Activated T-cell treated with anti-CD3 and anti-CD28 coated beads for 4 hours (primary cell): ENCODE measurements at regions not wholly inside any gene's neighbourhood (a gene's known extent, or its start where the extent isn't known, plus 50 kb on each side); places are given as distances from the start of the nearest gene placed in this dataset.
A peak's percentile ranks its signal among the peaks of the same experiment; 100 is the strongest.

Source experiments
- DNase-seq: peaks from one replicate; pipeline ENCODE4 v3.0.0-alpha.2; 2020

DNA sequence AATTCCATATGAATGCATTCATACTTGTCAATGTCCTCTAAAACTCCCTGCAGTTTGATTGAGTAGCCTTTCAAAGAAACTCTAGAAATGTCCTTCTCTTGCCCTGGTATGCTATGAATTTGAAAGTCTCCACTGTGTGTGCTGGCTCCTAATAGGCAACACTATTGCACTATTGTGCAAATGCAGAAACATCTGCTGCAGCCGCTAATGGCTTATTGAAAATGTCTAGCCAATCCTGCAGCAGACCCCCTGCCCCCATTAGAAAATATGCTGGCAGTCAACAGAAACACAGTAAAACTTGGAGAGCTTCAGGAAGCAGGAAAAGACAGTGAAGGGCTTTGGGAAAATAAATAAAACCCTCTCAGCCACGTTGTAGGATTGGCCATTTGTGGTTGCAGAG, 87.3 kb upstream of the GRAMD2B start:
- no peak for DNase-seq

DNA sequence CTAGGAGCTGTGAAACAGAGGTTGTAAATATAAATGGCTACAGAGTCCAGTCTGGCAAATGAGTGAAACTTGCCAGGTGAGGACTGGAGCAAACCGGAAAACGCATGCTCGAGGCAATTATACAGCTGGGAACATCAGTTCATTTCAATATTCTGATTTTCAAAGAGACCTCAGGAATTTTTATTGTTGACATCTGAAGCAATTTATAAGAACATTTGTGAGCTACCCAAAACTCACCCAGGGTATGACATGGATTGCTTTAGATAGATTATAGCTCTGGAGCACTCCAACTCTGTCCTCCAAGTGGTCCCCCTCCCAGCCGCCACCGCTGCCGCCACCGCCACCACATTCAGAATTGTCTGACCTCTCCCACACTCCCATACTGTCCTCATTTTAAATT, 84.6 kb upstream of the GRAMD2B start:
- no peak for DNase-seq

DNA sequence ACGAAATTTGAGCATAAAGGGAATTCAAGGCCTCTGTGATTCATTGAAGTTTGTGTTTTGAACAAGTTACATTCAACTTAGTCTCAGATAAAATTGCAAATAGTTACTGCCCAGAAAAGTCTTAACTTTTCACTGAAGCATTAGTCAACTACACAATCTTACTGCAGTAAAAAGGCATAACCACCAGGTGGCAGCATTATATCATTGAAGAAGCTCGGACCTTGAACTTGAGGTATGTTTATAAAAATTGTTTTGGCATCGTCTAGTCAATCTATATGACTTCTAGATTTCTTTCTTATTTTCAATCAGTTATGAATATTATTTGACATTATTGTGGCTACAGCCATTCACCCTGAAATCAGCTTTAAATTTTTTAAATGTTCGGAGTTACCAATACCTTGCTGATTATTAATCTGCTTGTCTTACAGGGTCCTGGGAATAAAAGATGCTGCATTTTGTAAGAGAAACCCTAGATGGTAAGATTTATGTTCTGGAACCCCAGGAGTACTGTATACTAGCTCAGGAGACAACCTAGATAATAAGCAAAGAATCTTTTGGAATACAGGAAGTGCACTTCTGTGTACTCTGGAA, 83.9 kb upstream of the GRAMD2B start:
- DNase-seq: peak; percentile 50

DNA sequence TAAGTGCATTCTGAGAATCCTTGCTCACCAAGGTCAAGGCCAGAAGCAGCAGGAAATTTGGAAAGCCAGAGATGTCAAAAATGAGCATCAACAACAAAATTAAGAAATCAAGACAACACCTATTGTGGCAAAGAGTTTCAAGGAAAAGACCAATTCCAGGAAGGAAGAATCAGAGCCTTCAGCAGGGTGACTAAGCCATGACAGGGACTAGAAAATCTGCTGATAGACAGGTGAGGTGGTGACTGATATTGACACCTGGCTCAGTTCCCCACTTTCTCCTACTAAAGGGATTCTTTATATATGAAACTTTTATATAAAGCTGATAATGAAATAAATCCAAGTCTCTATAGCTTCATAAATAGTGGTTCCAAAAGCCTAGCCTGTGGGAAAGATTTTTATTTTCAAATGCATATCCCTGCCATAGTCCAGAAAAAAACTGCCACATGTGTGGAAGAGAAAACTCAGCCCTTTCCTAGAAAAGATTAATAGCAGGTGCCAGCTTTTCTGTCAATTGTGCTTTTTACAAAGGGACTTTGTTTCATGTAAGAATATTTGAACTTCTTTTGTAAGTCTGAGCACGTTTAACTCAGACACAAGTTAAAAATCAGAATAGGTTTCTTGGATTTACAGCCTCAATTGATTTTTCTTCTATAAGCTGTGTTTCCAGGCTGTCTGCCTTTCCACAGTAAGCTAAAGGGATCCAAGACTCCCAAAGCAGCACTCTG, 81.1 kb upstream of the GRAMD2B start:
- no peak for DNase-seq

DNA sequence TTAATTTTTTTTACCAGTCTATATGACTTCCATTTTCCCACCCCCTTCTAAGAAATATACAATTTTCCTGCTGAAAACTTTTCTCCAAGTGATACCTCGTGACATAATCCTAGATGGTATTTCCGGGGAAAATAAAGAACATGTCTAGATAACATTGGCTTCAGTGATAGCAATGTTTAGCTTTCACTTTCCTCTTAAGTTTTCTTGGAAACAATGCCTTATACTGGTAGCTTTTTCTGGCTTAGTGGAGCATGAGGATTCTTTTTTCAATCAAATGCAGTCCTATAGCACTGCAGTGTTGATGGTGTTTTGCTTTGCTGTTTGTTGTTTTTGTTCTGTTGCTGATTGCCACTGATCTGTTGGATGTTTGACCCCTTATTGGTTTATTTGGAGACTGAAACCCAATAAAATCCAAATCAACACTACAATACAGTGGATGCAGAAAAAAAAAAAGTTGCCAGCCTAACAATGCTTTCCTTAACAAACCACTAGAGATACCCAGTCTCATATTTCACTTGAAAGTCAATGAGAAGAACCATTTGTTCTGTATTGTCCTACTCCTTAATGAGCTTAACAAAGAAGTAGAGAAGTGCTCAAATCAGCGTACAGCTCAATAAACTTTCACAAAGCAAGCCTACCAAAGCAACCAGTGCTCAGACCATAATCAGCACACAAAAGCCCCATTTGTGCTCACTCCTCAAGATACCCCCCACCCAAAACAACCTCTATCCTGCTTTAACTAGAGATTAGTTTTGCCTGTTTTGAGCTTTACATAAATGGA, 74.2 kb upstream of the GRAMD2B start:
- DNase-seq: no peak

DNA sequence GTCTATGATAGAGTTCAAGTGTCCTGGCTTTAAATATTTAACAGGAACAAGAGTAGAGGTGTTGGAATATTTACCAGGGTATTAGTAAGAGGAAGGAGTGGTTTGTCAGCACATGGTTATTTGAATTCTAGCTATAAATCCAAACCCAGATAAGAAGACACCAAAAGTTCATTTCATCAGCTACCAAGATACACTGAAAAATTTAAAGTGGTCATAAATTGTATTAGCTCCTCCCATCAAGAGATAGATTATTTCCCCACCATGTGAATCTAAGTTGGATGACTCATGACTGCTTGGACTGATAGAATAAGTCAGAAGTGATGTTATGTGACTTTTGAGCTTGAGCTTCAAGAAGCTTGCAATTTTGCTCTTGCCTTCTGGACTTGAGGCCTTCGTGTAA, 72.1 kb upstream of the GRAMD2B start:
- no peak for DNase-seq

DNA sequence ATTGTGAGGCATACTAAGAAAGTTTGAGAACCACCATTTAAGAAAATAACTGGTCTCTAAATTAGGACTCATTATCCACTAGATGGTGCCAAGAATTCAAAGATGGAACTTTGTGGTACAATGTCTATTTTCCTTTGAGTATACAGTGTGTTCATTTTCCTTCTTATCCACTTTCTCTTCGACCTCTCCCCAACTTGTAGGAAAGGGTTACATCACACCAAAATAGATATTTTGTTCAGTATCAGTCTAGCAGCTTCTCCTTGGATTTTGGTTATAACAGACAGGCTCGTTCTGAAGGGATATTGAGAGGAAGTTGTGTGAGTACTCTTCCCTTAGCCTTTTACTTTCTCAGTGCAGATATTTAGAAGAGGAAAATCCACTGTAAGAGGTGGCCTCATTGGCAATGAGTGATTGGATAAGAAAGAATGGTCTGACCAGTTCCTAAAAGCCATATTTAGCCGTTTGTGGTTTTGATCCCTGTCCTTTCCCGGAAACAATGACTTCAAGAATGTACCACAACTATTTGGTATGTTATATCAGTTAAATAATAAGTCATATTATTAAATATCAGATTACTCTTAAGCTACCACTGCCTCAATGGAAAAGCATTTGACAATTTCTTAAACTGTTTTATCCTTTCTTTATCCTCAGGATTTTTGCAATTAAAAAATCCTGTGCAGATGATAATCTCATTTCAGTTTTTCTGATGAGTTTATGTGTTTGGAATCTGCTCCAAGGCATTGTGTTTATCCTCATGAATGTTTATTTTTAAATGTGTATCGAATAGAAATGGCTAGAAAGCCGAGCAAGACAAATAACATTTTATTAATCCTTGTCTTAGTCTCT, 69.0 kb upstream of the GRAMD2B start:
- DNase-seq: no peak

DNA sequence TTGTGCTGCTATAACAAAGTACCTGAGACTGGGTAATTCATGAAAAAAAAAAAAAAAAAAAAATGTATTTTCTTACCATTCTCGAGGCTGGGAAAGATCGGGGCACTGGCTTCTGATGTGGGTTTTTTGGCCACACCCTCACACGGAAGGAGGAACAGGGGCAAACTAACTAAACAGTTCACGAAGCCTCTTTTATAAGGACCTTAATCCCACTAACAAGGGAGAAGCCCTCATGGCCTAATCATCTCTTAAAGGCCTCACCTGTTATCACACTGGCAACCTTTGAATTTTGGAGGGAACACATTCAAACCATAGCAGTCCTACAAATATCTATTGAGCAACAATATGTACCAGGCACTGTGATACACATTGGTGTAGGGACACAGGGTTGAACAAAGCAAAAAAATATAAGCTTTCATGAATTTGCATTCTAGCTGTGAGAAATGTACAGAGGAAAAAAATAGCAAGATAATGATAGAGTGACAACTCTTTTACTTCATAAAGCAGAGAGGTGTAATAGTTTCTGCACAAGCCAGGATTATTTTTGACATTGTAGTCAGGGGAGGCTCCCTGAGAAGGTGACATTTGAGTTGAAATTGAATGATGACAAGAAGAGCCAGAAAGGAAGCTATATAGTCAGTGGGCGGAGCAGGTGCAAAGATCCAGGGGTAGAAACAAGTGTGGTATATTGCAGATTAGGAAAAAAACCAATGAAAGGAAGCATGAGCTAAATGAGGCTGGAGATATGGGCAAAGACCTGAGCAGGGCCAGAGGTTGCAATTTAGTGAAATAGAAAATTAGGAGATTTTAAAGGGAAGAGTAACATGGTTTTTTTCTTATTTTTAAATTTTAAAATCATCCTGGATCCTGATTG, 68.1 kb upstream of the GRAMD2B start:
- no peak for DNase-seq

DNA sequence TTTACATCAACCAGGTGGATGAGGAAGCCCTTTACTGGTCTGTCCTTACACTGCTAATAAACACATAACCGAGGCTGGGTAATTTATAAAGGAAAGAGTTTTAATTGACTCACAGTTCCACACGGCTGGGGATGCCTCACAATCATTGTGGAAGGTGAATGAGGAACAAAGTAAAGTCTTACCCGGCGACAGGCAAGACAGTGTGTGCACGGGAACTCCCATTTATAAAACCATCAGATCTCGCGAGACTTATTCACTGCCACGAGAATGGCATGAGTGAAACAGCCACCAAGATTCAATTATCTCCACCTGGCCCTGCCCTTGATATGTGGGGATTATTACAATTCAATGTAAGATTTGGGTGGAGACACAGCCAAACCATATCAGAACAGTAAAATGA, 67.3 kb upstream of the GRAMD2B start:
- DNase-seq: no peak

DNA sequence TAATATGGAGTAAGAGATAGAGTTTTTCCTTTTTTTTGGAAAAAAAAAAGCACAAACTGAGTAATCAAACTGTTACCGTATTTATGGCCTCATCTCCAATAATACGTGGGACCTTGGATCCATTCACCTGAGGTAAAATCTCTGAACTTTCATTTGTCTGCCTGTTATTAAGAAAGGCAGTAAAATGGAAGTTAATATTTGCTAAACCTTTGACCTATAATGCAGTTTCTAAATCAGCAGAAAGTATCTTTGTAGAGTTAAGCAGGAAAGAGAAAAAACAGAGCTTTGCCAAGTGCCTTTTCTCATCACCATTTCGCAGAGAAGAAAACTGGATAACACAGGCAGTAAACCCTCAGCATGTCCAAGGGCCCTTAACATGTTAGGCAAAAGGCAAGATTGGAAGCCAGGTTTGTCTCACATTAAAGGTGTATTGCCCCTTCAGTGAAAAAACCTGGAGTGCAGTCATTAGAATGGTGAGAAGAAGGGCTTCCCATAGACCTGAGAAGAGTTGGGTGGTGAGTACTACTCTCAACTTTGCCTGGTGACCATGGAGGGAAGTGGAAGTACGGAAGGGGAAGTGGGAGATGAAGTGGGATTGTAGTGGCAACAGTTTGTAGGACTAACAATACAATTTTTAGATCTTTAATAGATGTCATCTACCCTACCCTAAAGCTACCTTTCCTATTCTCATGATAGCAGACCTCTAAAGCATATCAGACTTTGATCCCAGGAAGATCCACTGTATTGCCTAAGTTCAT, 65.4 kb upstream of the GRAMD2B start:
- no peak for DNase-seq

DNA sequence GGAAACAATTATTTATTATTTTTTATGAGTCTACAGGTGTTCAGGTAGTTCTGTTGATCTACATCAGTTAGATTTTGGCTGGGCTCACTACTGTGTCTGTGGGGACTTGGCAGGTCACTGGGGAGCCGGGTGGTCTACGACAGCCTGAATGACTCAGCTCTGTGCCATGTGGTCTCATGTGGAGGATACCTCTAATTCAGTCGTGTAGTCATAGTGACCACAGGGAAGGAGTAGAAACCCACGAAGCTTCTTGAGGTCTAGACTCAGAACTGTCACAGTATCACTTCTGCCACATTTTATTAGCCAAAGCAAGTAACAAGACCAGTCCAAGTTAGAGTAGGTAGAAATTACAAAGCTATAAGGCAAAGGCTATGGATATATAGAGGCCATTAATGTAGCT, 64.7 kb upstream of the GRAMD2B start:
- DNase-seq: no peak

DNA sequence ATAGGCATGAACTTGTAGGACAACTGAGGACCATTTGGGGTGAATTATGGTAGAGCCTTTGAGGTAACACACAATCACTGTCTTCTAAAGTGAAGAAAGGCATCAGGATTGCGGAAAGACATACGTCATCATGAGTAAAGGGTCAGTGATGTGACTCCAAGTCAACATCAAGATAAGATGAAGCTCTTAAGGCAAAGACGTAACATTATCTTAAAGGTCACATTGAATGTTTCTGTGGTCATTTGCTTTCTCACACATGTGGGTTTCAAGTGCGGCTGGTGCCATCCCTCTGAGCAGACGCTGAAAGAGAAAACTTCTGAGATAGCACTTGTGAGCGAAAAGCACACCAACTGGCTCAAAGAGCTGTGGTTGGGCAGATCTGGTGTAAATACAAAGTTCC, 63.3 kb upstream of the GRAMD2B start:
- no peak for DNase-seq

DNA sequence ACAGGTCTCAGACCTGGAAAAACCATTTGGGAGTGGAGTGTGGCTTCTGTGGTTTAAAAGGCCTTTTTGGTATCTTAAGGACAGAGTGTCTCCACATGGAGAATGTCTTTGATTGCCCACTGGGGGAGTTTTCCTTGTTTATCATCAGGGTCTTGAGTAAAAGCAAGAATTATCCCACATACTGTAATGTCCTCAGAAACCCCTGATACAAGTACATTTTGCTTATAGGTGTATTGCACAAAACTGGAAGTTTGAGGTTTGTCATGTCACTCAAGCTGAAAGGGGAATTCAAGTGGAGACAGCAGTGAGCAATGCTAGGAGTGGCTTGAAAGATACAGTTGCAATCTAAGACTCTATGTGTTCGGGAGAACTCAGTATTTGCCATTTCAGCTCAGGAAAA, 62.7 kb upstream of the GRAMD2B start:
- no peak for DNase-seq

DNA sequence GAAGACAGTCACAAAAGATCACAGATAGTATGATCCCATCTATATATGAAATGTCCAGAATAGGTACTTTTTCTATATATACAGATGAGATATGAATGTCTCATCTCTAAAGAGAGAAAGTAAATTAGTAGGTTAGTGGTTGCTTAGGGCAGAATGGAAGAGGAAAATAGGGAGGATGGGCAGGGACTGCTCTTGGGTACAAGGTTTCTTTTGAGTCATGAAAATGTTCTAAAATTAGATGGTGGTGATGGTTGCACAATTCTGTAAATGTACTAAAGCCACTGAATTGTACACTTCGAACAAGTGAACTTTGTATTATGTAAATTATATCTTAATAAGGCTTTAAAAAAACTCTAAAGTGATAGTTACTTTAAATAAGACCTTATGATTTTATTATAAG, 59.6 kb upstream of the GRAMD2B start:
- DNase-seq: no peak

DNA sequence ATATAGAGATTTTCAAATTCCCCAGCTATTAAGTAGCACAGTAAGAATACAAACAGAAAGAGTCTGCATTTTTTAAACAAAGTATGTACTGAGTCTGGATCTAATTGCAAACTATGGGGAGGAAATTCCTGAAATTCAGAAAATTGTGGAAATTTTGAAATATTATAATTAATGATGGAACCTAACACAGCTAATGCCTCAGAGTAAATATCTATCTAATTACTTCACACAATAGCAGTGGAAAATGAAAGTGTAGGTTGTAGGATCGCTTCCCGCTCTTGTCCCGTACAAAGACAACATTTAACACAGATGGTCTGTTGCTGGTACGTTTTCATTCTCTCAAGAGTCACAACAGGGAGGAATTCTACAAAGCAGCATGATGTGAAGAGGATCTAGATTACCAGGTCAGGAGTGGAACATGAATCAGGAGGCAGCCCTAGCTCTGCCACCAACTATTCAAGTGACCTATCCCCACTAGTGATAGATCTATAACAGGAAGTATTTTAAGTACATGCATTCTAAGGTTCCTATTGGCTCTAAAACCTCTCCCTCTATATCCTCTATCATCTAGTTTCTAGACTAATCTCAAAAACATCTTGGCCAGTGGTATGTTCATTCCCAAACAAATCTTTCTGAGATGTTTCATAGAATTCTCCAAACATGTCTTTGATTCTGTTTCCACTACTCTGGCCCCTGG, 58.9 kb upstream of the GRAMD2B start:
- DNase-seq: no peak

DNA sequence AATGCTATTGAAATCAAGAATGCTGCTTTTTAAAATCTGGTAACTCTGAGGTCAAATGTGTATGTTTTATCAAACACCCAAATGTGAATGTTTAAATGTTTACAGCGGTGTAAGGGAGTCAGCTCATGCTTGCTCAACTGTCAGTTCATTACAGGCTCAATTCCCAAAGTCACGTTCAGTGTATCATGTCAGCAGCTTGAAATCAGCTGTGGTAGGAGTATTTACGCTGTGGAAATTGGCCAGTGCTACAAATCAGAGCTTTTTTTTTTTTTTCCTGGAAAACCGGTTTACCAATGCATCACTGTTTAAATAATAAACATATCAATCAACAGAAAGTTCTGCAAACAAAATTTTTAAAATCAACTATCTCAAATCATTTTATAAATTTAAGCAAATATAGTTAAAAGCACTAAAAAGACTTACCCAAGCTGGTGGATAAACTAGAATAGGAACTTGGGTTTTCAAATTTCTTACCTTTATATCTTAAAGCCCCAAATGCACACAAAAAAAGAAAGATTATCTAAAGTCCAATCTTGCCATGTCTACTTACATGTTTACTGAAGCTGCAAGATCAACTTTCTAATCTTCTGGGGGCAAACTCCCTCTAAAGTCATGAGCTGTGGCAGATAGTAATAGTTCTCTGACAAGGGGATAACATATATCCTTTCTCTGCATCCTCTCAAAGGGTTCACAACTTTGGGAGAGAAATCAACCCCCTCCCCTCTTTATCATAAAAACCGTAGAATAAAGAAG, 57.6 kb upstream of the GRAMD2B start:
- no peak for DNase-seq

DNA sequence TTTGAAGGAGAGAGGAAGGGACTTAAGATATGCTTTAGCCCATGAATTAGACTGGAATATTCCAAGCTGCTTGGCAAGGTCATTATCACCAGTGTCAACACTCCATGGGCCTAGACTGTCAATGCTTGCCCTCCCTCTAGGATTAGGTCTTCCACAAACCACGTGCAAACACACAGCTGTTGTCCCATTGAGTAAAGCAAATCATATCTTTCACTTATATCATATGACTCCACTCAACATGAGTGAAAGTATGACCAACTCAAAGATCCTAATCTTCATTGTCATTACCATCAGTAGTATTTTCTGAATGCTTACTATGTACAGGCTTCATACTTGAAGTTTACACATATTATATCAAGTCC, 57.0 kb upstream of the GRAMD2B start:
- no peak for DNase-seq

DNA sequence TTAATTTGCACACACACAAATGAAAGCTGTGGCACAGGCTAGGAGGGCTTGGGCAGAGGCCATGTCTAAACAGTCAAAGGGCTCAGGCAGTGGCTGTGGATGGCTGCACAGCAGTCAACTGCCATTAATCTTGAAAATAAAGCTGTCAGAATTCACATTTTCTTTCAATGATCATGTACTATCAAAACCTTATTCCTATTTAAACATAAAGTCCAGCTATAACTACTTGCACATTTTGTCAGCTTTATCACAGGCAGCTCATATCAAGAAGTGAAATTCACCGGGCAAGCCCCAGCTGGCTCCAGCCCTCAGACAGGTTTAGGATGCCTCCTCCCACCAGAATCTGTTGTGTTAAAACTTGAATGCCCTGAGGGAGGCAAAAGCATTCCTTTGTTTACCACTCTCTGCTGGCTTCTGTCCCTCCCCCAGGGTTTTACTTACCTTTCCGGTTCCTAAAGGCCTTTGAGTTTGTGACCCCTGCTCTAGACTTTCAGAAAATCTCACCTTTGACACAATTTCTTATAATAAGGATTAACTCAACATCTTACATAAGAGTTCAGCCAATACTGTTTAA, 54.9 kb upstream of the GRAMD2B start:
- DNase-seq: no peak

DNA sequence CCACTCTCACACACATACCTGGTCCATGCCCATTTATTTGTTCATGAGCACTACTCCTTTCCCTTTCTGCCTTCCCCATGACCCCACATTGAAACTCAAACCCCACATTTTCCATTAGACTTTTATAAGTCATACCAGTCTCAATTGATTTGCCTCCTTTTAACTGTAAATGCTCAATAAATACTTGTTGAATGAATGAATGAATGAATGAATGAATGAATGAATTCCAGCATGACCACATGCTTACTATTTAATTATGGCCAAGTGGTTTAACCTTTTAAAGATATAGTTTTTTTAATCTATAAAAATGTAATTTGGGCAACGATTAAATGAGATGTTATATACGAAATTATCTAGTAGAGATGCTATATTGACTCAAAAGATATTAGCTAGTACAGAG, 54.1 kb upstream of the GRAMD2B start:
- DNase-seq: no peak
